ENCODE measurements at regions not wholly inside any gene's neighbourhood (a gene's known extent, or its start where the extent isn't known, plus 50 kb on each side); places are given as distances from the start of the nearest gene placed in this dataset.

DNA sequence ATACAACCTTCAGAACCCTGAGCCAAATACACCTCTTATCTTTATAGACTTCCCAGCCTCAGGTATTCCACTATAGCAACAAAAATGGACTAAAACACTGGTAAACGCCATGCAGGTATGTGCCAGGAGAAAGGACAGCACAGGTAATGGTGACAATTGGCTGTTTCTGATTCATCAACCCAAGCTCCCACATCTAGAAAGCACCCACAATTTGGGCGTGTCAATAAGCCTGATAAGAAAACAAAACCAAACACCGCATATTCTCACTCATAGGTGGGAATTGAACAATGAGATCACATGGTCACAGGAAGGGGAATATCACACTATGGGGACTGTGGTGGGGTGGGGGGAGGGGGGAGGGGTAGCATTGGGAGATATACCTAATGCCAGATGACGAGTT, 348.5 kb downstream of the GADD45G start:
- DNase-seq, result peak; percentile 4

DNA sequence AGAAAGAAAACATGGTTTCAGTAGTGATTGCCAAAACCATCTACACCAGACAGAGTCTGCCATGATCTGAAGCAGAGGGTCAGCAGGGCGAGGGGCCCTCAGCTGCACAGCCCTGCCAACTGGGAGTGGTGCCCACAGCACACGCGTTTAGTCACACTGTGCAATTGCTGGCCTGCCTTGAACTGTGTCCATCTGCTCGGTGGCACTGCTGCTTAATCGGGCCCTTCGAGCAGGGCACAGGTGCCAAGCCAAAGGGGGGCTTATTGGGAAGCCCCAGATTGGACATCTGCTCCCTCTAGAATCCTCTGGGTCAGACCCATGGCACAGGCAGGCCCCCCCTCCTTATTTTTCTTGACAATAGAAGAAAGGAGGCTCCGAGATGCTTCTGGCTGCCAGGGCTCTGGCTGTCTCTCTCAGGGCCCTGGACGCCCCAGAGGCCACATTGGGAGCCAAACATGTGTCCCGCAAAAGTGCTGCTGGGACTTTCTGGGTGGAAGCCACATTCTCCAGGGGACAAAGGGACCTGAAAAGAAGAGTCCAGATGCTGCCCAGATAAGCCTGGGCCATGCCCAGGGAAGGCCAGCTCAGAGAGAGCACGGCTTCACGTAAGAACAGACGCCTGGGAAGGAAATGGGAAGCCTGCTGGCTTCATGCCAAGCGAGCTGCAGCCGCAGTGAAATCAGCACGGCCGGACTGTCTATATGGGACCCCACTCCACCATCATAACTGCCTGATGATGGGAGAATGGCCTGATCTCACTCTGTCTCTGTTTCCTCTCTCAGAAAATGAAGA, 349.2 kb downstream of the GADD45G start:
- no peak for DNase-seq

DNA sequence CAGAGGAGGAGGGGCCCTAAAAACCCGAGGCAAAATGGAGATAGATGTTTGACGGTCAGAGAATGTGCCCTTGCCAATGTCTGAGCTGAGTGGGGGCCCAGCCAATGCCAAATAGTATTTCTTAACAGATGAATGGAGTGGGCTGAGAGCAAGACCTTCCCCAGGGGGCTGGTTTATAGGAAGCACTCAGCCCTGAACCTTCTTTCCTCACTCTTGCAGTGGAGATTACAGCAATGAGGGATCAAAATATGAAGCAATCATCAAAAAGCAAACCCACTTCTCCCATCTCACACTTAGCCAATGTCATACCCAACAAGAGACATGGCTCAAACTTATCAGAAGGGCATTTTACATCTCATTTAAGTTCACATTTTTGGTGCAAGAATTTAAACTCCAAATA, 350.3 kb downstream of the GADD45G start:
- DNase-seq, result no peak

- DNase-seq, result no peak
These were observed 350.8 kb downstream of the GADD45G start for GRCh38 chr9:89955626-89956025.

GRCh38 chr9:89956331-89956730, 351.5 kb downstream of the GADD45G start:
- DNase-seq, result no peak

DNA sequence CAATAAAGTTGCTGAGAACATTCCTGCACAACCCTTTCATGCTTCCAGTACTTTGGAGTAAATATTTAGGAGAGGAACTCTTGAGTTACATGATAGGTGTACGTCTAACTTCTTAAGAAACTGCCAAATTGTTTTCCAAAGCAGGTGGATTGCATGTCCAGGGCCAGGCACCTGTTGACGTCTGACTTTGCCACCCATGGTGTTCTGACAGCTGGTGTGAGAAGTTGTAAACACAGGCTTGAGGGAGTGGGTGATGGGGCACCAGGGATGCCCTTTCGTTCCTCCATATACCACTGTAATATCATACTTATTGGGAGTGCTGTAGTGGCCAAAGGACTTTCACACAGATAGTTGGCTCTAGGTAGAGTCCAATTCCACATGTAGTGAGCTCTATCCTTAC, 352.1 kb downstream of the GADD45G start:
- no peak for DNase-seq

- no peak for DNase-seq
These were observed 353.3 kb downstream of the GADD45G start for GRCh38 chr9:89958086-89958485.

DNA sequence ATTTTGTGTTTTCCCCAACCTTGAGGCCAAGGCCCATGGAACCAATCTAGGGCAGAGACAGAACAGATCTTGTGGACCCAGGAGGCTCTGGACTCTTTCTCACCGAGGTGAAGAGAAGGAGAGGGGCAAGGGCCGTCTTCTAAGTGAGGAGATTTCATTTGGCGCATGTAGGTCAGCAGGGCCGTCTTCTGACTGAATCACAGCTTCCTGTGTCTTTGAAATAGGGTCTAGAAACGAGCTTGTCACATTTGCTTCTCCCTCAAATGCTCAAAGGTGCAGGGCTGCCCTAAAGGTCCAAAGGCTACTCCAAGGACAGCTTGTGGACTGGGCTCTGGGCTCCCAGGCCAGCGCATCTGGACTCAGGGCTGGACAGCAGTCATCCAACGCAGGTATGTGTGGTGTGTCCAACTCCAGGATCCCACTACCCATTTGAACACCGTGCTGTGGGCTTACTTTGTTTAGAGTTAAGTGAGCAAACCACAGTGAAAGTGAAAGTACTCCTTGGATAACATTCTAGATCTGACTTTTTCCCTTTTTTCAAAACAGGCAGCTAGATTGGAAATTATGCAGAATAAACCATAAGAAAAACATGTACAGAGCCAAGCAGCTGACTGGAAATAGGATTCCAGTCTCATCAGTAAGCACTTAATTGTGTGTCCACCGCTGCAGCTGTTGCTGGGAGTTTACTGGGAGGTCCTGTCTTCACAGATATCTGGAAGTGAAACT, 357.0 kb downstream of the GADD45G start:
- no peak for DNase-seq

DNA sequence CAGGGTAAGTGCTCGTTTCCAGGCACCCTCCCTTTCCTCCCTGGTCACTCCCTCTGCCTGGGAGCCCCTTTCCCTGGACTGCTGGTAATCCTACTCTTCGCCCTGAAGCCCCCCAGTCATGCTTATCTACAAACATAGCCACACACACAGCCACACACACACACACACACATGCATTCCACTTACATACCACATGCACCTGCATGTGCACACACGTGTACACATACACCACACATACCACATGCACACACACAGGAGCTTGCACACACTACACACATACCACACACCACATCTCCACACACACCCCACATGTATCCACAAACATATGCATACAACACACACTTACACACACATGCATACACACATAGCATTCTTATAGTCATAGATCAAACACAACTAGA, 358.5 kb downstream of the GADD45G start:
- DNase-seq, result no peak

- no peak for DNase-seq
These were observed 362.7 kb downstream of the GADD45G start for GRCh38 chr9:89967527-89967926.

DNA sequence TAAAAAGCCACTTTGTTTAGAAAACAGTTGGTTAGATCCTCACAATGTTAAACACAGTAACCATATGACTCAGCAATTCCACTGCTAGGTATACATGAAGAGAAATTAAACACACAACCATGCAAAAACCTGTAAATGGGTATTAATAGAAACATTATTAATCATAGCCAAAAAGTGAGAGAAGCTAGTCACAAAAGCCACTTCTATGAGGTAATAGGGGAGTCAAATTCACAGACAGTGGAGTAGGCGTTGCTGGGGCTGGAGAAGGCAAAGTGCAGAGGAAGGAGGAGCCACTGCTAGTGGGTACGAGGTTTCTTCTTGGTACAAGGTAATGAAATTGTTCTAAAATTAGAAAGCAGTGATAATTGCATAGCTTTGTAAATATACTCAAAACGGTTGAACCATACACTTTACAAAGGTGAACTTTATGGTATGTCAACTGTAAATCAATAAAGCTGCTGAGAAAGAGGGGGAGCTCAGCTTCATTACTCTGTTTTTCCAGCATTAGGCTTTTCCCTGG, 364.4 kb downstream of the GADD45G start:
- no peak for DNase-seq

- no peak for DNase-seq
These were observed 365.2 kb downstream of the GADD45G start for GRCh38 chr9:89969881-89970639.

GRCh38 chr9:89970701-89971100, 365.9 kb downstream of the GADD45G start:
- DNase-seq, result no peak

GRCh38 chr9:89972535-89972934, 367.7 kb downstream of the GADD45G start:
- DNase-seq, result no peak

DNA sequence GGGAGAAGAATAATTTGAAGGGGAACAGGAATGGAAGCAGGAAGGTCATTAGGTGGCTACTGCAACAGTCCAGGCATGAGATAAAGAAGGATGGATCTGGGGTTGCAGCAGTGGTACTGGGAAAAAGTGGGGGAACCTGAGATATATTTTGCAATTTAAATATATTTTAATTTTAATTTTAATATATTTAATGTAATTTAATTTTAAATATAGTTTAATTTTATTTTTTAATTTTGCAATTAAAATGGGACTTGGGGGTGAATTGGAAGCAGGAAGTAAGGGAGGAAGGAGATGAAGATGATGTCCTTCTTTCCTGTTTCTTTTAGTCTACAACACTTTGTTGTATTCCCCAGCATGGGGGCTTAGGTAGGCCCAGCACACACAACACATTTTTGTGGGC, 369.8 kb downstream of the GADD45G start:
- DNase-seq, result no peak

- no peak for DNase-seq
These were observed 370.2 kb downstream of the GADD45G start for GRCh38 chr9:89975024-89975423.

GRCh38 chr9:89975630-89976029, 370.8 kb downstream of the GADD45G start:
- no peak for DNase-seq

- no peak for DNase-seq
These were observed 373.4 kb downstream of the GADD45G start for GRCh38 chr9:89978185-89978584.

- no peak for DNase-seq
These were observed 375.8 kb downstream of the GADD45G start for GRCh38 chr9:89980600-89980999.

DNA sequence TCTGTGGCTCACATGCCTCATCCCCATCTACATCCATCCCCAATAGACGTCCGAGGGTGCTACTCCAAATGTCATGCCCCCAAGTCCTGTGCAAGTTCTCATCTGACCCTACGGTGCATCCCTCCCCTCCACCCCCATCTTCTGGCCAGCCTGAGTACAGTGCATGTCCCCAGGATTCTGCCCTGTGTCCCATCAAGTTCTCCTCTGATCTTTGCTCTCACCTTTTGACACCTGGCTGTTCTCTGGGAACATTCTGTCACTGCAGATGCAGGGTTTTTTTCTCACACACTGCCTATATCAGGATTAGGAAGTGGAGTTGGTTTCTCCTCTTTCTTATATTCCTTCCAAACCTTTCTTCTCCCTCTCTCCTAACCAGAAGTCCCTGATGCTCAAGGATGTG, 377.2 kb downstream of the GADD45G start:
- no peak for DNase-seq

DNA sequence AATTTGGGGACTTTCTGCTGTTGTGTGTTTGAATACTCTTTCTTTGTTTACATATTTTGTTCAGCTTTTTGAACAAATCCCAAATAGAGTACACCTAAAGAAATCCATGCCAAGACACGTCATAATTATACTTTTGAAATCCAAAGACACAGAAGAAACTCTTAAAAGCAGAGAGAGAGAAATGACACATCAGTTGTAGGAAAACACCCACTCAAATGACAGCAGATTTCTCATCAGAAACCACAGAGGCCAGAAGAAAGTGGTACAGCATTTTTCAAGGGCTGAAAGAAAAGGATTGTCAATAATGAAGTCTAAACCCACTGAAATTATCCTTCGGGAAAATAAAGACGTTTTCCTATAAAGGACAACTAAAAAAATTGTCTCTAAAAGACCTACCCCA, 378.6 kb downstream of the GADD45G start:
- no peak for DNase-seq

DNA sequence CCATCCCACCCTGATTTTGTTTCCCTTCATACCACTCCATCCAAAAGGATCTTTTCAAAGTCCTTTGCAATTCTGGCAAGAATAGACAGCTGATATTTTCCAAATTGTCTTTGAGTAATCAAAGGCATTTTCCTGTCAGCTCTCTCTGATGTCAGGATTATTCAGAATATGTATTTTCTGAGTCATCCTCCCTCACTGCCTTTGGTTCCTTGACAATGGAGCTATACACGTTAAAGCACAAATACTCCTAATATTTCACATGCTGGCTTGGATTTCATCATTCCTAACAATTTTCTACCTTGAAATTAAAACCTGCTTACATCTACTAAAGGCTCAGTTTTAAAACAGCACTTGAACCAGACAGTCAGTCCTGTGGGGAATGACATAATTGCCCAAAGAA, 379.4 kb downstream of the GADD45G start:
- DNase-seq, result no peak

DNA sequence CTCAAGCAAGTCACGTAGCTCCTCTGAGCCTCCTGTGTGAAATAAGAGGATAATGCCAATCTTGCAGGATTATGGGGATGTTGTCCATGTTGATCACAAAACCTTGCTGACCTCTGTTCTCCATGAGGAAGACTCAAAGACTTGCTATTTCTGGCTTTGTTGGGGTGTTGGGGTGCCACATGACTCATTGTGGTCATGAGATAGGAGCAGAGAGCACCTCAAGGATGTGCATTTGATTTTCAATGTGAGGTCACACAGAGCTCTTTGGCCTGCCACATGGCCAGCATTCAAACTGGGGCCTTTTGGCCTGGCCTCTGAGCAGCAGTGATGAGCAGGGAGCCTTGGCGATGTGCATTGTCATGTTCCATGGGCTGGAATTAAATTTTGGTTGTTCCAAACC, 380.3 kb downstream of the GADD45G start:
- no peak for DNase-seq

DNA sequence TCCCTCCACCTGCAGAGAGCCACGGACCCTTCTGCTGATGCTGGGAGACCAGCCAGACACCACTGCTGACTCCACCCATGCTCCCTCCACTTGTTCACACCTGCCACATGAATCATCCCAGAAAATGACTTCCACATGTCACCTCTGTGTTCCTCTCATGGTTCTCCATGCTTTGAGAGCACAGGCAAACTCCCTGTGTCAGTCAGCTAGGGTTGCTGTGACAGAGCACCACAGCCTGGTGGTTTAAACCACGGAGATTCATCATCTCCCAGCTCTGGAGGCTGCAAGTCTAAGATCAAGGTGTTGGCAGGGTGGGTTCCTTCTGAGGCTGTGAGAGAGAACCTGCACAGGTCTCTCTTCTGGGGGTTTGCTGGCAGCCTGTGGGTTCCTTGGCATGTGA, 381.4 kb downstream of the GADD45G start:
- DNase-seq, result no peak

Measured in CD4-positive, alpha-beta T cell treated with Interleukin-12 subunit alpha and Interleukin-12 subunit beta, for 1 hour (primary cell).